GM21423 (cell line): ENCODE measurements at regions not wholly inside any gene's neighbourhood (a gene's known extent, or its start where the extent isn't known, plus 50 kb on each side); places are given as distances from the start of the nearest gene placed in this dataset.

Source experiments
- ATAC-seq: cut with Tn5 transposase; IDR thresholded peaks from one replicate; pipeline ENCODE4 v1.9.1; 2021; ENCODE audit warnings: mild to moderate bottlenecking, moderate library complexity; ENCODE audit not compliant: unreplicated experiment

- ATAC-seq, result no peak
Measured at GRCh38 chr1:162924179-162924578, 63.2 kb upstream of the CCDC190 start.

GRCh38 chr1:162922201-162922600 is 61.2 kb upstream of the CCDC190 start:
- no peak for ATAC-seq

- ATAC-seq, result no peak
Measured at GRCh38 chr1:162921311-162921710, 60.3 kb upstream of the CCDC190 start.

- ATAC-seq, result no peak
Measured at GRCh38 chr1:162919034-162919433, 58.1 kb upstream of the CCDC190 start.

- no peak for ATAC-seq
Measured at GRCh38 chr1:162918151-162918754, 57.3 kb upstream of the CCDC190 start.

GRCh38 chr1:162916821-162917613 is 56.0 kb upstream of the CCDC190 start:
- no peak for ATAC-seq

- no peak for ATAC-seq
Measured at GRCh38 chr1:162916407-162916806, 55.4 kb upstream of the CCDC190 start.

GRCh38 chr1:162914601-162915000 is 53.6 kb upstream of the CCDC190 start:
- no peak for ATAC-seq

- ATAC-seq, result no peak
Measured at GRCh38 chr1:162913345-162913744, 52.4 kb upstream of the CCDC190 start.

- no peak for ATAC-seq
Measured at GRCh38 chr1:162912061-162912667, 51.2 kb upstream of the CCDC190 start.
